ENCODE measurements at regions not wholly inside any gene's neighbourhood (a gene's known extent, or its start where the extent isn't known, plus 50 kb on each side); places are given as distances from the start of the nearest gene placed in this dataset.

- Histone ChIP-seq H3K9me3 (no peaks in the 10 kb centered on the region), H3K4me3 (no peak overlapping the region), H3K27ac (no peak overlapping the region), H3K36me3 (ENCODE audit: low read depth, missing control alignments) (no peaks in the 10 kb centered on the region), H3K27me3 (no peaks in the 10 kb centered on the region), H3K4me1 (no peaks in the 10 kb centered on the region)
- intact Hi-C loops (cut with DNase I; ENCODE audit: low total_unique reads), result no loop called here
- DNase-seq, result no peak
- 62 to 74% methylated on average over 7 of the region's 7 CpGs for WGBS, 2 donors
- TF ChIP-seq CTCF (IDR thresholded peaks at IDR 0.05), result no peak
- no peak for TF ChIP-seq POLR2A (IDR thresholded peaks at IDR 0.05)
Measured at GRCh38 chr2:186302263-186302662, 183.8 kb upstream of the ZC3H15 start.

GRCh38 chr2:186303091-186303490 lies 183.0 kb upstream of the ZC3H15 start:
- no peaks in the 10 kb centered on the region for H3K36me3 ChIP-seq (ENCODE audit: low read depth, missing control alignments)
- H3K9me3 ChIP-seq, result no peaks in the 10 kb centered on the region
- no peak overlapping the region for H3K27ac ChIP-seq
- no peak overlapping the region for H3K4me3 ChIP-seq
- no peak for DNase-seq
- intact Hi-C loops (cut with DNase I; ENCODE audit: low total_unique reads), result no loop called here
- WGBS, 2 donors, result 96 to 97% methylated on average over 2 of the region's 2 CpGs
- H3K4me1 ChIP-seq, result no peaks in the 10 kb centered on the region
- no peak for TF ChIP-seq CTCF (IDR thresholded peaks at IDR 0.05)
- TF ChIP-seq POLR2A (IDR thresholded peaks at IDR 0.05), result no peak
- no peaks in the 10 kb centered on the region for H3K27me3 ChIP-seq

- Histone ChIP-seq H3K36me3 (ENCODE audit: low read depth, missing control alignments) (no peaks in the 10 kb centered on the region), H3K4me3 (no peak overlapping the region), H3K27me3 (no peaks in the 10 kb centered on the region), H3K27ac (no peak overlapping the region), H3K9me3 (no peaks in the 10 kb centered on the region), H3K4me1 (no peaks in the 10 kb centered on the region)
- intact Hi-C loops (cut with DNase I; ENCODE audit: low total_unique reads), result no loop called here
- TF ChIP-seq POLR2A (IDR thresholded peaks at IDR 0.05) (no peak), CTCF (IDR thresholded peaks at IDR 0.05) (no peak)
- DNase-seq, result no peak
Measured at GRCh38 chr2:186304064-186304463, 182.0 kb upstream of the ZC3H15 start.

- no peak overlapping the region for H3K27ac ChIP-seq
- DNase-seq, result no peak
- H3K4me3 ChIP-seq, result no peak overlapping the region
- TF ChIP-seq CTCF (IDR thresholded peaks at IDR 0.05) (no peak), POLR2A (IDR thresholded peaks at IDR 0.05) (no peak)
- H3K27me3 ChIP-seq, result no peaks in the 10 kb centered on the region
- no peaks in the 10 kb centered on the region for H3K4me1 ChIP-seq
- H3K9me3 ChIP-seq, result no peaks in the 10 kb centered on the region
- intact Hi-C loops (cut with DNase I; ENCODE audit: low total_unique reads), result no loop called here
- no peaks in the 10 kb centered on the region for H3K36me3 ChIP-seq (ENCODE audit: low read depth, missing control alignments)
Measured at GRCh38 chr2:186306754-186307153, 179.3 kb upstream of the ZC3H15 start.

- no peaks in the 10 kb centered on the region for H3K4me1 ChIP-seq
- intact Hi-C loops (cut with DNase I; ENCODE audit: low total_unique reads), result no loop called here
- no peaks in the 10 kb centered on the region for H3K36me3 ChIP-seq (ENCODE audit: low read depth, missing control alignments)
- H3K27me3 ChIP-seq, result no peaks in the 10 kb centered on the region
- TF ChIP-seq POLR2A (IDR thresholded peaks at IDR 0.05), result no peak
- TF ChIP-seq CTCF (IDR thresholded peaks at IDR 0.05), result no peak
- no peaks in the 10 kb centered on the region for H3K9me3 ChIP-seq
- H3K4me3 ChIP-seq, result no peak overlapping the region
- no peak for DNase-seq
- H3K27ac ChIP-seq, result no peak overlapping the region
Measured at GRCh38 chr2:186307871-186308270, 178.2 kb upstream of the ZC3H15 start.
